DND-41 (cell line): ENCODE measurements at regions not wholly inside any gene's neighbourhood (a gene's known extent, or its start where the extent isn't known, plus 50 kb on each side); places are given as distances from the start of the nearest gene placed in this dataset.
"Not testable (repeated sequence)": the region's sequence is repeated elsewhere in the genome, so short reads cannot be mapped to it uniquely, and the experiment has no call there.

Experiments used
- CTCF ChIP-seq: IDR thresholded peaks from 2 replicates; pipeline ENCODE4 v1.5.1; 2012; ENCODE audit warnings: borderline replicate concordance, low read length, moderate library complexity, mild to moderate bottlenecking; ENCODE audit not compliant: poor library complexity, severe bottlenecking; ENCODE audit errors: extremely low read depth
- EZH2 ChIP-seq: IDR thresholded peaks from 3 replicates; pipeline ENCODE4 v1.6.1; 2012; ENCODE audit warnings: borderline replicate concordance, low read depth, mild to moderate bottlenecking, moderate library complexity, low read length, inconsistent platforms; ENCODE audit not compliant: severe bottlenecking

DNA sequence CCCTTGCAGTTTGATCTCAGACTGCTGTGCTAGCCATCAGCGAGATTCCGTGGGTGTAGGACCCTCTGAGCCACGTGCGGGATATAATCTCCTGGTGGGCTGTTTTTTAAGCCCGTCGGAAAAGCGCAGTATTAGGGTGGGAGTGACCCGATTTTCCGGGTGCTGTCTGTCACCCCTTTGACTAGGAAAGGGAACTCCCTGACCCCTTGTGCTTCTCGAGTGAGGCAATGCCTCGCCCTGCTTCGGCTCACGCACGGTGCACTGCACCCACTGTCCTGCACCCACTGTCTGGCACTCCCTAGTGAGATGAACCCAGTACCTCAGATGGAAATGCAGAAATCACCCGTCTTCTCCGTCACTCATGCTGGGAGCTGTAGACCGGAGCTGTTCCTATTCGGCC is 728.9 kb upstream of the SPRY2 start:
- not testable (repeated sequence) for TF ChIP-seq CTCF, EZH2
